Loucy (cell line): ENCODE measurements at regions not wholly inside any gene's neighbourhood (a gene's known extent, or its start where the extent isn't known, plus 50 kb on each side); places are given as distances from the start of the nearest gene placed in this dataset.

Experiments used
- H2AFZ ChIP-seq: fragments of 200-600 bp; sonication (generic); 2 replicates; pipeline ENCODE4 v1.6.0; 2016; ENCODE audit warnings: antibody characterized with exemption, mild to moderate bottlenecking, low read length, moderate library complexity
- H3F3A ChIP-seq: fragments of 200-600 bp; 2 replicates; pipeline ENCODE4 v1.6.0; 2016; ENCODE audit warnings: antibody characterized with exemption, low read depth, mild to moderate bottlenecking
- H3K27me3 ChIP-seq: fragments of 200-600 bp; sonication (generic); 2 replicates; pipeline ENCODE4 v1.6.1; 2014; ENCODE audit warnings: low read length, mild to moderate bottlenecking; ENCODE audit not compliant: insufficient read depth, poor library complexity, severe bottlenecking
- H3K36me3 ChIP-seq: fragments of 200-600 bp; sonication (generic); 2 replicates; pipeline ENCODE4 v1.6.1; 2016; ENCODE audit warnings: low read length; ENCODE audit not compliant: insufficient read depth
- H3K4me1 ChIP-seq: fragments of 200-600 bp; sonication (generic); 2 replicates; pipeline ENCODE4 v1.5.1; 2014; ENCODE audit warnings: low read length, mild to moderate bottlenecking; ENCODE audit not compliant: insufficient read depth, poor library complexity, severe bottlenecking
- H3K4me2 ChIP-seq: fragments of 200-600 bp; sonication (generic); 2 replicates; pipeline ENCODE4 v1.6.0; 2014; ENCODE audit warnings: antibody characterized with exemption, low read length, low read depth, mild to moderate bottlenecking; ENCODE audit not compliant: poor library complexity, severe bottlenecking
- H3K4me3 ChIP-seq: fragments of 200-600 bp; sonication (generic); 2 replicates; pipeline ENCODE4 v1.5.1; 2014; ENCODE audit warnings: low read length, mild to moderate bottlenecking, mixed read lengths; ENCODE audit not compliant: poor library complexity, severe bottlenecking
- H3K79me2 ChIP-seq: fragments of 200-600 bp; sonication (generic); 2 replicates; pipeline ENCODE4 v1.6.1; 2014; ENCODE audit warnings: low read length; ENCODE audit not compliant: insufficient read depth
- H3K9ac ChIP-seq: fragments of 200-600 bp; sonication (generic); 2 replicates; pipeline ENCODE4 v1.6.0; 2014; ENCODE audit warnings: mild to moderate bottlenecking, low read depth, low read length, moderate library complexity; ENCODE audit not compliant: poor library complexity, severe bottlenecking
- H3K9me2 ChIP-seq: fragments of 200-600 bp; sonication (generic); replicated peaks from 2 replicates; pipeline ENCODE4 v1.6.1; 2016; ENCODE audit warnings: low read depth, low read length, mixed read lengths
- H3K9me3 ChIP-seq: fragments of 200-600 bp; sonication (generic); 2 replicates; pipeline ENCODE4 v1.6.1; 2014; ENCODE audit warnings: mild to moderate bottlenecking, antibody characterized with exemption, low read length, low read depth; ENCODE audit not compliant: insufficient read depth
- H4K20me1 ChIP-seq: fragments of 200-600 bp; sonication (generic); 2 replicates; pipeline ENCODE4 v1.6.0; 2014; ENCODE audit warnings: antibody characterized with exemption, low read length, mild to moderate bottlenecking; ENCODE audit not compliant: insufficient read depth, poor library complexity, severe bottlenecking
- CTCF ChIP-seq: fragments of 200-600 bp; sonication (generic); conservative IDR thresholded peaks from 2 replicates; pipeline ENCODE4 v1.5.1; 2014; ENCODE audit warnings: mild to moderate bottlenecking, antibody characterized with exemption, low read length
- EZH2phosphoT487 ChIP-seq: fragments of 200-600 bp; IDR thresholded peaks from 2 replicates; pipeline ENCODE4 v1.6.1; 2018; ENCODE audit warnings: antibody characterized with exemption, mild to moderate bottlenecking, moderate library complexity, borderline replicate concordance

- no peak overlapping the region for H2AFZ ChIP-seq
- peaks cover 4% of the 10 kb centered on the region; the same call in 1 of the 2 replicates for H3K9me3 ChIP-seq
- no peaks in the 10 kb centered on the region for H3K79me2 ChIP-seq
- H3K9me2 ChIP-seq: no peaks in the 10 kb centered on the region
- no peaks in the 10 kb centered on the region for H3F3A ChIP-seq
- TF ChIP-seq EZH2phosphoT487 (no peak), CTCF (no peak)
- H3K4me1 ChIP-seq: no peaks in the 10 kb centered on the region
- no peaks in the 10 kb centered on the region for H3K36me3 ChIP-seq
- H3K9ac ChIP-seq: no peak overlapping the region
- H4K20me1 ChIP-seq: no peaks in the 10 kb centered on the region
- H3K4me2 ChIP-seq: no peak overlapping the region
- no peak overlapping the region for H3K4me3 ChIP-seq
- H3K27me3 ChIP-seq: no peaks in the 10 kb centered on the region
These were observed 111.7 kb downstream of the BUD13 start for GRCh38 chr11:116661056-116661455.

GRCh38 chr11:116660011-116660410, 112.8 kb downstream of the BUD13 start:
- Histone ChIP-seq H3K4me3 (no peak overlapping the region), H3K27me3 (no peaks in the 10 kb centered on the region), H2AFZ (no peak overlapping the region), H3K9me2 (no peaks in the 10 kb centered on the region), H3K9ac (no peak overlapping the region), H3K4me1 (no peaks in the 10 kb centered on the region), H3K79me2 (no peaks in the 10 kb centered on the region), H4K20me1 (no peaks in the 10 kb centered on the region), H3F3A (no peaks in the 10 kb centered on the region), H3K9me3 (no peaks in the 10 kb centered on the region; the same call in 1 of the 2 replicates), H3K36me3 (no peaks in the 10 kb centered on the region), H3K4me2 (no peak overlapping the region)
- TF ChIP-seq CTCF: no peak
- no peak for TF ChIP-seq EZH2phosphoT487

- Histone ChIP-seq H3K4me1 (no peaks in the 10 kb centered on the region), H3K4me2 (no peak overlapping the region)
- TF ChIP-seq CTCF: no peak
- no peak for TF ChIP-seq EZH2phosphoT487
These were observed 113.8 kb downstream of the BUD13 start for GRCh38 chr11:116658876-116659535.

More at GRCh38 chr11:116658876-116659535, 113.8 kb downstream of the BUD13 start:
- Histone ChIP-seq H3K9me3 (no peaks in the 10 kb centered on the region; the same call in 1 of the 2 replicates), H3K27me3 (no peaks in the 10 kb centered on the region), H2AFZ (no peak overlapping the region), H3K4me3 (no peak overlapping the region), H3K79me2 (no peaks in the 10 kb centered on the region), H4K20me1 (no peaks in the 10 kb centered on the region), H3K9ac (no peak overlapping the region), H3F3A (no peaks in the 10 kb centered on the region), H3K36me3 (no peaks in the 10 kb centered on the region), H3K9me2 (no peaks in the 10 kb centered on the region)
